Neural progenitor cell (in vitro differentiated cells): ENCODE measurements at regions not wholly inside any gene's neighbourhood (a gene's known extent, or its start where the extent isn't known, plus 50 kb on each side); places are given as distances from the start of the nearest gene placed in this dataset.

Experiments used
- EZH2 ChIP-seq: fragments of 200-600 bp; sonication (generic); IDR thresholded peaks from 2 replicates; pipeline ENCODE4 v1.6.1; 2017; ENCODE audit warnings: antibody characterized with exemption, mild to moderate bottlenecking, moderate library complexity
- TF ChIP-seq, protein P1 (sequence below): fragments of 200-600 bp; sonication (generic); IDR thresholded peaks from 2 replicates; pipeline ENCODE4 v1.5.1; 2017; ENCODE audit warnings: antibody characterized with exemption, mild to moderate bottlenecking

- TF ChIP-seq, protein P1, sequence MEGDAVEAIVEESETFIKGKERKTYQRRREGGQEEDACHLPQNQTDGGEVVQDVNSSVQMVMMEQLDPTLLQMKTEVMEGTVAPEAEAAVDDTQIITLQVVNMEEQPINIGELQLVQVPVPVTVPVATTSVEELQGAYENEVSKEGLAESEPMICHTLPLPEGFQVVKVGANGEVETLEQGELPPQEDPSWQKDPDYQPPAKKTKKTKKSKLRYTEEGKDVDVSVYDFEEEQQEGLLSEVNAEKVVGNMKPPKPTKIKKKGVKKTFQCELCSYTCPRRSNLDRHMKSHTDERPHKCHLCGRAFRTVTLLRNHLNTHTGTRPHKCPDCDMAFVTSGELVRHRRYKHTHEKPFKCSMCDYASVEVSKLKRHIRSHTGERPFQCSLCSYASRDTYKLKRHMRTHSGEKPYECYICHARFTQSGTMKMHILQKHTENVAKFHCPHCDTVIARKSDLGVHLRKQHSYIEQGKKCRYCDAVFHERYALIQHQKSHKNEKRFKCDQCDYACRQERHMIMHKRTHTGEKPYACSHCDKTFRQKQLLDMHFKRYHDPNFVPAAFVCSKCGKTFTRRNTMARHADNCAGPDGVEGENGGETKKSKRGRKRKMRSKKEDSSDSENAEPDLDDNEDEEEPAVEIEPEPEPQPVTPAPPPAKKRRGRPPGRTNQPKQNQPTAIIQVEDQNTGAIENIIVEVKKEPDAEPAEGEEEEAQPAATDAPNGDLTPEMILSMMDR: no peak
- no peak for TF ChIP-seq EZH2
These were observed 250.5 kb upstream of the PRKX start for GRCh38 chrX:3963980-3964379.
